IPS-20b (cell line): ENCODE measurements at regions not wholly inside any gene's neighbourhood (a gene's known extent, or its start where the extent isn't known, plus 50 kb on each side); places are given as distances from the start of the nearest gene placed in this dataset.
"Not testable (repeated sequence)": the region's sequence is repeated elsewhere in the genome, so short reads cannot be mapped to it uniquely, and the experiment has no call there.

Source experiments
- H3K27ac ChIP-seq: one replicate; pipeline ENCODE4 v1.5.1; 2013; ENCODE audit warnings: low read length
- H3K27me3 ChIP-seq: 2 replicates; pipeline ENCODE4 v1.6.1; 2013; ENCODE audit warnings: mild to moderate bottlenecking, low read length, inconsistent platforms; ENCODE audit not compliant: insufficient read depth
- H3K36me3 ChIP-seq: 2 replicates; pipeline ENCODE4 v1.6.1; 2013; ENCODE audit warnings: low read depth, mild to moderate bottlenecking, inconsistent platforms, low read length, moderate library complexity; ENCODE audit not compliant: insufficient read depth
- H3K4me1 ChIP-seq: 2 replicates; pipeline ENCODE4 v1.6.1; 2013; ENCODE audit warnings: mild to moderate bottlenecking, control low read depth, inconsistent platforms, low read length, moderate library complexity; ENCODE audit not compliant: insufficient read depth
- H3K4me3 ChIP-seq: 2 replicates; pipeline ENCODE4 v1.5.1; 2013; ENCODE audit warnings: mild to moderate bottlenecking, low read length, inconsistent platforms
- H3K9ac ChIP-seq: 2 replicates; pipeline ENCODE4 v1.6.1; 2013; ENCODE audit warnings: low read depth, mild to moderate bottlenecking, inconsistent platforms, low read length, moderate library complexity
- H3K9me3 ChIP-seq: 2 replicates; pipeline ENCODE4 v1.6.1; 2013; ENCODE audit warnings: mild to moderate bottlenecking, low read depth, low read length, inconsistent platforms; ENCODE audit not compliant: insufficient read depth

GRCh38 chr4:131316086-131316485 lies 1833.0 kb upstream of the PCDH10 start:
- Histone ChIP-seq H3K4me3 (no peak overlapping the region), H3K4me1 (no peaks in the 10 kb centered on the region), H3K27me3 (no peaks in the 10 kb centered on the region), H3K9ac (no peak overlapping the region), H3K9me3 (no peaks in the 10 kb centered on the region), H3K27ac (no peak overlapping the region), H3K36me3 (no peaks in the 10 kb centered on the region)

- Histone ChIP-seq H3K27ac (no peak overlapping the region), H3K9me3 (no peaks in the 10 kb centered on the region; the same call in 1 of the 2 replicates), H3K27me3 (no peaks in the 10 kb centered on the region), H3K4me3 (no peak overlapping the region), H3K9ac (no peak overlapping the region), H3K4me1 (no peaks in the 10 kb centered on the region), H3K36me3 (no peaks in the 10 kb centered on the region)
Measured at GRCh38 chr4:131337936-131338335, 1811.2 kb upstream of the PCDH10 start.

DNA sequence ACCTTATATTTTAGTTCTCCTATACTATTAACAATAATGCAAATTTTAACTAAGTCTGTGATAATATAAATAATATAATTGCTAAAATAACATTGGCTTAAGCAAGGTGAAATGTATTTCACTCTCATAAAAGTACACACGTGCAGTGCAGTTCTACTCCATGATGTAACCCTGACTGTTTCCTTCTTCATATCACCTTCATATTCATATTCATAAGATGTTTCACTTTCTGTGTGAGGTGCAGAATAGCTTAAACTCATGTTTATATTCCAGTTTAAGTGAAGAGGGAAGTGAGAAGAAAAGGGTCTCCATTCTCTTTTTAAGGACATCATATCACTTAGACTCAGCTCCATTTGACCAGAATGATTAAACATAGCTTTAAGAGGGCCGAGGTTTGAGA lies 1810.0 kb upstream of the PCDH10 start:
- H3K27me3 ChIP-seq: no peaks in the 10 kb centered on the region
- no peaks in the 10 kb centered on the region; the same call in 1 of the 2 replicates for H3K4me1 ChIP-seq
- no peaks in the 10 kb centered on the region for H3K9me3 ChIP-seq
- H3K36me3 ChIP-seq: no peaks in the 10 kb centered on the region
- H3K4me3 ChIP-seq: no peak overlapping the region
- H3K9ac ChIP-seq: no peak overlapping the region
- H3K27ac ChIP-seq: no peak overlapping the region

DNA sequence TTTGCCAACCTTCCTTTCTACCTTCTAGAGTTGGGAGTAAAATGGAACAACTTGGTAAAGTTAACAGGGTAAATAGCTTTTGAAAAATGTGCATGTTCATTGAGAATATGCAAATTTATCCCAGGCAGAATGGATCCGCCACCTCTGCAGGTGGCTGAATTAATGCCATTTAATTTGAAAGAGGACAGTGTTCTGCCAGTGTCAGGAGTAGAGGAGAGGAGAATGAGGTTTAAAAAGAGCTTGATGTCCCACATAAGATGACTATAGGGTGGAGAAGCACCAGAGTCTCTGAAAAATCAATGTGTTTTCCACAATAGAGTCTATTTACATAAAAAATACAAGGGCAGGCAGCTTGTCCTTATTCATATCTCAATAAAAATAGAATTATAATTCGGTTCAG lies 1804.3 kb upstream of the PCDH10 start:
- H3K9ac ChIP-seq: no peak overlapping the region
- no peaks in the 10 kb centered on the region for H3K36me3 ChIP-seq
- H3K4me1 ChIP-seq: peaks cover 22% of the 10 kb centered on the region; the same call in 1 of the 2 replicates
- no peak overlapping the region; the same call in 1 of the 2 replicates for H3K4me3 ChIP-seq
- no peak overlapping the region for H3K27ac ChIP-seq
- no peaks in the 10 kb centered on the region for H3K9me3 ChIP-seq
- H3K27me3 ChIP-seq: no peaks in the 10 kb centered on the region

DNA sequence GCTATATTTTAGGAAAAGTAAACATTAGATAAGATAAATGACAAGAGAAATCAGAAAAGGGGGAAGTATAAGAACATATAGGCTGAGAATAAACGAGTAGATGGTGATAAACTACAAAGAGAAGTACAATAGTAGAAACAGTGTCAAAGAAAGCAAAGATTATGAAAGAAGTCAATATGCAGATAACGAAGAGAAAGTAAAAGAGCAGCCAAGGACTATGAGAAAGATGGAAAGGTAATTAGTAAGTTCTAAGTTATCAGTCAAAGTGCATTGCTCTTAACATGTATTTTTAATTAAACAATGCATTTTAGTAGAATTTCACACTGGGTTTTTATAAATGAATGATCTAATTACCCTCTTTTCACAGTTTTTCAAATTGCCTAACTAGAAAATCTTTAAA lies 1801.3 kb upstream of the PCDH10 start:
- H3K4me1 ChIP-seq: peaks cover 23% of the 10 kb centered on the region; the same call in 1 of the 2 replicates
- no peaks in the 10 kb centered on the region for H3K27me3 ChIP-seq
- H3K4me3 ChIP-seq: no peak overlapping the region
- no peaks in the 10 kb centered on the region for H3K9me3 ChIP-seq
- no peak overlapping the region for H3K27ac ChIP-seq
- H3K9ac ChIP-seq: no peak overlapping the region
- H3K36me3 ChIP-seq: no peaks in the 10 kb centered on the region

- H3K9ac ChIP-seq: no peak overlapping the region
- H3K4me3 ChIP-seq: no peak overlapping the region
- peaks cover 23% of the 10 kb centered on the region; the same call in 1 of the 2 replicates for H3K4me1 ChIP-seq
- H3K36me3 ChIP-seq: no peaks in the 10 kb centered on the region
- no peaks in the 10 kb centered on the region for H3K27me3 ChIP-seq
- H3K9me3 ChIP-seq: no peaks in the 10 kb centered on the region
- H3K27ac ChIP-seq: no peak overlapping the region
Measured at GRCh38 chr4:131348263-131348662, 1800.8 kb upstream of the PCDH10 start.

DNA sequence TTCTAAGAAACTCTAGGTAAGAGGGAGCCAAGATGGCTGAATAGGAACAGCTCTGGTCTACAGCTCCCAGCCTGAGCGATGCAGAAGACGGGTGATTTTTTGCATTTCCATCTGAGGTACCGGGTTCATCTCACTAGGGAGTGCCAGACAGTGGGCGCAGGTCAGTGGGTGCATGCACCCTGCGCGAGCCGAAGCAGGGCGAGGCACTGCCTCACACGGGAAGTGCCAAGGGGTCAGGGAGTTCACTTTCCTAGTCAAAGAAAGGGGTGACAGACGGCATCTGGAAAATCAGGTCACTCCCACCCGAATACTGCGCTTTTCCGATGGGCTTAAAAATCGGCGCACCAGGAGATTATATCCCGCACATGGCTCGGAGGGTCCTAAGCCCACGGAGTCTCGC lies 1796.7 kb upstream of the PCDH10 start:
- H3K27ac ChIP-seq, H3K9ac ChIP-seq, H3K36me3 ChIP-seq: not testable (repeated sequence)

DNA sequence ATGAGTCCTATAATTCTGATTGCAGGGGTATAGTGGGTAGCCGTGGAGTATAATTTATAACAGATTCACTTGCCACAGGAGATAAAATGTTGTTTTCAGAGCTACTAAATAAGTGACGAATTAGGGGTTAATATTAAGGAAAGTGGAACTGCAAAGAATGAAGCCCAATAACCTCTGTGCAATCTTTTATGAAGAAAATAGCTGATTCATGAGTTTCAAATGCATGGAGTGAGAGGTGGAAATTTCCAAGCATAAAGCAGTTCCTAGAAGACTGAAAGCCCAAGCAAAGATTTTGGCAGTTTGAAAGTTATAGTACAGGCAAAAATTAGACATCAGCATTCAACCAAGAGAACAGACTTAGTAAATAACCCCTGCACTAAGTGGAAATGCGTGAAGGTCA lies 1782.4 kb upstream of the PCDH10 start:
- no peaks in the 10 kb centered on the region for H3K4me1 ChIP-seq
- H3K9ac ChIP-seq: no peak overlapping the region
- no peaks in the 10 kb centered on the region for H3K36me3 ChIP-seq
- H3K9me3 ChIP-seq: no peaks in the 10 kb centered on the region
- H3K27me3 ChIP-seq: no peaks in the 10 kb centered on the region
- H3K4me3 ChIP-seq: no peak overlapping the region
- H3K27ac ChIP-seq: no peak overlapping the region

More for the DNA sequence above, 1796.7 kb upstream of the PCDH10 start:
- not testable (repeated sequence) for H3K9me3 ChIP-seq, H3K27me3 ChIP-seq, H3K4me3 ChIP-seq, H3K4me1 ChIP-seq

DNA sequence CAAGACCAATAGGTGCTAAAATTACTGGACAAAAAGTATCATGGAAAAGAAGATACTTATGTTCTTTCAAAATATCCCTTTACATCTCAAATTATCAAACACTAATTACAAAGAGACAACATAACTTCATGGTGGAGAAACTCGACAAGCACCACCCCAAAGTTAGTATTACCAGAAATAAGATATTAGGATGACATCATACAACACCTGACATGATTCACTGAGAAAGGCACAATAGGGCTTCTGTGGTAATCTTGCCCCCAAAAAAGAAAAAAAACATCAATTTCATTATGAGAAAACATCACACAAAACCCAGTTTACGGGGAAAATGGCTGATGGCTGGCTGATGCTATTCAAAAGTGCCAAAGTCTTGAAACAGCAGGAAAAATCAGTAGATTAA lies 1781.7 kb upstream of the PCDH10 start:
- no peaks in the 10 kb centered on the region for H3K9me3 ChIP-seq
- H3K4me1 ChIP-seq: no peaks in the 10 kb centered on the region
- H3K4me3 ChIP-seq: no peak overlapping the region
- H3K27ac ChIP-seq: no peak overlapping the region
- no peaks in the 10 kb centered on the region for H3K27me3 ChIP-seq
- no peaks in the 10 kb centered on the region for H3K36me3 ChIP-seq
- no peak overlapping the region for H3K9ac ChIP-seq

GRCh38 chr4:131370846-131371245 lies 1778.2 kb upstream of the PCDH10 start:
- Histone ChIP-seq H3K9me3 (no peaks in the 10 kb centered on the region), H3K4me1 (no peaks in the 10 kb centered on the region), H3K27me3 (no peaks in the 10 kb centered on the region), H3K27ac (no peak overlapping the region), H3K36me3 (no peaks in the 10 kb centered on the region), H3K4me3 (no peak overlapping the region), H3K9ac (no peak overlapping the region)

DNA sequence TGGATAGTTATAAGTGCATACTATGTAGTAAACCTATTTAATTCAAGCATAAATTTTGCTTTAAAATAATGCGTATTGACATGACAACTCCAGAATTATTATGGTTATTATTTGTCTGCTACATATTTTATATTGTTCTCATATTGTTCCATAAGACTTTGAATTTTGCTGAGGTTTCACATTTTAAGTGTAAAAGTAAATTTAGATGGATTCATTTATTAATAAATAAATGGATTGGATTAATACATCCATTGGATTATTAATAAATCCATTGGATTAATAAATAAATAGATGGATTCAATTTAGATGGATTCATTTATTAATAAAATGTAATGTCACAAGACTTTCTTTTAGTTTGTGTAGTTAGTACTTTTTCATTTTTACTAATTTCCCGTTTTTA lies 1768.0 kb upstream of the PCDH10 start:
- Histone ChIP-seq H3K27ac (no peak overlapping the region), H3K4me3 (no peak overlapping the region)

DNA sequence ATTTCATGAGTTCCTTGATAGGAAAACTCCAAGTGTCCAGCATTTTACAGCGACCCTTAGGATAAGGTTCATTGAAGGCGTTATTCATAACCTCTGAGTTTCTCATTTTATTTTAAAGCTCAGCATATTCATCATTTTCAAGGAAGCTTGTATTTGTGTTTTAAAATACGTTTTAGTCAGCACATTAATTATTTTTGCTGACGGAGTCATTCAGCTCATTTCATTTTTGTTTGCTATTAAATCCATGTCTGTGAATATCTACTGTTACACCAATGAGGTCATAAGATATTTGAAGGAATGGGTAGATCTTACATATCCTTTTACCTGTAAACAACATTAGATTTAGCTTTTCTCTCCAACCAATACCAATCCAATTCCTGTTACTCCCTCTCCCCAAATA lies 1766.3 kb upstream of the PCDH10 start:
- H3K4me3 ChIP-seq: no peak overlapping the region
- no peaks in the 10 kb centered on the region for H3K36me3 ChIP-seq
- no peaks in the 10 kb centered on the region for H3K4me1 ChIP-seq
- H3K9ac ChIP-seq: no peak overlapping the region
- H3K27ac ChIP-seq: no peak overlapping the region
- no peaks in the 10 kb centered on the region for H3K9me3 ChIP-seq
- H3K27me3 ChIP-seq: no peaks in the 10 kb centered on the region

More for the DNA sequence above, 1768.0 kb upstream of the PCDH10 start:
- H3K4me1 ChIP-seq: no peaks in the 10 kb centered on the region
- no peaks in the 10 kb centered on the region for H3K36me3 ChIP-seq
- no peak overlapping the region for H3K9ac ChIP-seq
- H3K9me3 ChIP-seq: no peaks in the 10 kb centered on the region
- H3K27me3 ChIP-seq: no peaks in the 10 kb centered on the region

DNA sequence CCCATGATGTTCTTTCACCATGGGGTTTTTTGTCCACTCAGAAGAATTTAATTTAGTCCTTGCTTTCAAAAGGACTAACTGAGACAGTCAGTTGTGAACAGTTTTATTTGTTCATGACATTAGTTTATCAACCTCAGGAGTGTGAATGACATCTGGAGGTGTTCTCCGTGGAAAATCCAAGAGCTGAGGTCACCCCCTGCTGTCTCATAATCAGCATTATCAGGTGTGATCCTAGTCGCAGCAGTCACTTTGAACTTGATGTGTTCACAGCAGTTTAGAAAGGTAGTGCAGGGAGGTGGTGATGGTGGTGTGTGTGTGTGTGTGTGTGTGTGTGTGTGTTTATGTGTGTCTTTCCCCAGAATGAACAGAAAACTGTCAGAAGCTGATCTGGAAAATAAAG lies 1760.8 kb upstream of the PCDH10 start:
- no peak overlapping the region for H3K9ac ChIP-seq
- no peaks in the 10 kb centered on the region for H3K9me3 ChIP-seq
- no peak overlapping the region for H3K27ac ChIP-seq
- no peaks in the 10 kb centered on the region for H3K27me3 ChIP-seq
- H3K4me1 ChIP-seq: no peaks in the 10 kb centered on the region
- no peaks in the 10 kb centered on the region for H3K36me3 ChIP-seq
- no peak overlapping the region for H3K4me3 ChIP-seq
